B cell (primary cell): ENCODE measurements at regions not wholly inside any gene's neighbourhood (a gene's known extent, or its start where the extent isn't known, plus 50 kb on each side); places are given as distances from the start of the nearest gene placed in this dataset.

Experiments used
- CTCF ChIP-seq: fragments of 200-600 bp; IDR thresholded peaks from one replicate; pipeline ENCODE4 v1.8.0; 2022; ENCODE audit warnings: antibody characterized with exemption, mild to moderate bottlenecking
- EZH2 ChIP-seq: IDR thresholded peaks from 2 replicates; pipeline ENCODE4 v1.6.1; 2012; ENCODE audit warnings: borderline replicate concordance, low read depth, mild to moderate bottlenecking, moderate library complexity, low read length; ENCODE audit not compliant: insufficient read depth, poor library complexity, severe bottlenecking

- TF ChIP-seq CTCF = no peak
- TF ChIP-seq EZH2 = no peak
Measured at GRCh38 chr9:130766927-130767307, 68.1 kb upstream of the ABL1 start.
